Loucy (cell line): ENCODE measurements at regions not wholly inside any gene's neighbourhood (a gene's known extent, or its start where the extent isn't known, plus 50 kb on each side); places are given as distances from the start of the nearest gene placed in this dataset.

Experiments
- EZH2phosphoT487 ChIP-seq: fragments of 200-600 bp; IDR thresholded peaks from 2 replicates; pipeline ENCODE4 v1.6.1; 2018; ENCODE audit warnings: antibody characterized with exemption, mild to moderate bottlenecking, moderate library complexity, borderline replicate concordance
- TF ChIP-seq, protein P1 (sequence below): fragments of 200-600 bp; sonication (generic); conservative IDR thresholded peaks from 2 replicates; pipeline ENCODE4 v1.5.1; 2014; ENCODE audit warnings: mild to moderate bottlenecking, antibody characterized with exemption, low read length

DNA sequence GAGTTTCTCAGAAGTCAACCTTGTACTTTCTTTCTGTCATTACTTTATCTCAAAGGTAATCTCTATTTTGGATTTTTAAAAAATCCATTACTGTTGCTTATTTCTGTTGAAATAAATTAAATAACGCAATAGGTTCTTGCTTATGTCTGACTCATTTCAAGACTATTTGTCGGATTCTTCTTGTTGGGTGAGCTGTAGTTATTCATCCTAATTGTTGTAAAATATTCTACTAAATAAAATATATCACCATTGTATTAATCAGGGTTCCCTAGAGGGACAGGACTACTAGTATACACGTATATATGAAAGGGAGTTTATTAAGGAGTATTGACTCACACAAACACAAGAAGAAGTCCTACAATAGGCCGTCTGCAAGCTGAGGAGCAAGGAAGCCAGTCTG is 403.9 kb upstream of the CYRIA start:
- TF ChIP-seq, protein P1, sequence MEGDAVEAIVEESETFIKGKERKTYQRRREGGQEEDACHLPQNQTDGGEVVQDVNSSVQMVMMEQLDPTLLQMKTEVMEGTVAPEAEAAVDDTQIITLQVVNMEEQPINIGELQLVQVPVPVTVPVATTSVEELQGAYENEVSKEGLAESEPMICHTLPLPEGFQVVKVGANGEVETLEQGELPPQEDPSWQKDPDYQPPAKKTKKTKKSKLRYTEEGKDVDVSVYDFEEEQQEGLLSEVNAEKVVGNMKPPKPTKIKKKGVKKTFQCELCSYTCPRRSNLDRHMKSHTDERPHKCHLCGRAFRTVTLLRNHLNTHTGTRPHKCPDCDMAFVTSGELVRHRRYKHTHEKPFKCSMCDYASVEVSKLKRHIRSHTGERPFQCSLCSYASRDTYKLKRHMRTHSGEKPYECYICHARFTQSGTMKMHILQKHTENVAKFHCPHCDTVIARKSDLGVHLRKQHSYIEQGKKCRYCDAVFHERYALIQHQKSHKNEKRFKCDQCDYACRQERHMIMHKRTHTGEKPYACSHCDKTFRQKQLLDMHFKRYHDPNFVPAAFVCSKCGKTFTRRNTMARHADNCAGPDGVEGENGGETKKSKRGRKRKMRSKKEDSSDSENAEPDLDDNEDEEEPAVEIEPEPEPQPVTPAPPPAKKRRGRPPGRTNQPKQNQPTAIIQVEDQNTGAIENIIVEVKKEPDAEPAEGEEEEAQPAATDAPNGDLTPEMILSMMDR, result no peak
- TF ChIP-seq EZH2phosphoT487, result no peak
